Upper lobe of left lung (tissue), 6 donors: ENCODE measurements at regions not wholly inside any gene's neighbourhood (a gene's known extent, or its start where the extent isn't known, plus 50 kb on each side); places are given as distances from the start of the nearest gene placed in this dataset.
A peak's percentile ranks its signal among the peaks of the same experiment; 100 is the strongest.

Experiments
- ATAC-seq, 2 donors: fragments of 200-7000 bp; cut with Tn5 transposase; one replicate each; pipeline ENCODE4 v1.9.1; 2022; ENCODE audit warnings: mild to moderate bottlenecking in 2 of 2, moderate library complexity in 2 of 2; ENCODE audit not compliant: low FRiP score in 2 of 2
- DNase-seq, 2 donors: peaks; one replicate each; pipeline ENCODE4 v3.0.0-alpha.2; 2019 to 2020
- H3K27ac ChIP-seq, 4 donors: fragments of 200-600 bp; sonication (generic); one replicate each; pipeline ENCODE4 v1.5.1; 2016 to 2019
- H3K27me3 ChIP-seq, 4 donors: fragments of 200-600 bp; sonication (generic); one replicate each; pipeline ENCODE4 v1.5.1; 2017 to 2019
- H3K36me3 ChIP-seq, 4 donors: fragments of 200-600 bp; sonication (generic); one replicate each; pipeline ENCODE4 v1.5.1; 2016 to 2019
- H3K4me1 ChIP-seq, 4 donors: fragments of 200-600 bp; sonication (generic); one replicate each; pipeline ENCODE4 v1.5.1; 2018 to 2019
- H3K4me3 ChIP-seq, 4 donors: fragments of 200-600 bp; sonication (generic); one replicate each; pipeline ENCODE4 v1.5.1; 2017 to 2019; ENCODE audit warnings: mild to moderate bottlenecking in 2 of 4, moderate library complexity in 1 of 4
- H3K9me3 ChIP-seq, 4 donors: fragments of 200-600 bp; sonication (generic); one replicate each; pipeline ENCODE4 v1.5.1; 2018 to 2019
- EP300 ChIP-seq, 4 donors: sonication (generic); formaldehyde crosslinking; IDR thresholded peaks; one replicate each; pipeline ENCODE4 v1.5.1; 2017; ENCODE audit warnings: antibody characterized with exemption in 4 of 4, control low read depth in 2 of 4
- POLR2A ChIP-seq, 4 donors: fragments of 450-650 bp; IDR thresholded peaks; one replicate each; pipeline ENCODE4 v1.5.1; 2016 to 2017; ENCODE audit warnings: antibody characterized with exemption in 4 of 4, mild to moderate bottlenecking in 2 of 4
- POLR2AphosphoS5 ChIP-seq, 2 donors: sonication (generic); formaldehyde crosslinking; IDR thresholded peaks; one replicate each; pipeline ENCODE4 v1.5.1; 2017; ENCODE audit warnings: antibody characterized with exemption in 2 of 2
- WGBS, 2 donors: methylation state at CpG; one replicate each; pipeline ENCODE4 v1.1.5; 2017 to 2018; 5-methylcytosine and 5-hydroxymethylcytosine counted together
- TF ChIP-seq, protein P1 (sequence below), 6 experiments: fragments of 450-650 bp in 4 of 6; fragments of 200-600 bp in 2 of 6; sonication (generic) in 2 of 6; IDR thresholded peaks; one replicate each; pipeline ENCODE4 v1.5.1; 2016 to 2019; ENCODE audit warnings: antibody characterized with exemption in 6 of 6
- donor health status: DM: no; HTN: no; CAD: no; lungs with moderate emphysema.
- donor health status: DM: no; HTN: yes; CAD: no; lungs with severe emphysema.

- H3K36me3 ChIP-seq = no peaks in the 10 kb centered on the region
- H3K27me3 ChIP-seq = no peaks in the 10 kb centered on the region
- H3K9me3 ChIP-seq = no peaks in the 10 kb centered on the region
- no peak for TF ChIP-seq EP300 (IDR thresholded peaks at IDR 0.05)
- no peak for TF ChIP-seq POLR2A (IDR thresholded peaks at IDR 0.05)
- TF ChIP-seq, protein P1, sequence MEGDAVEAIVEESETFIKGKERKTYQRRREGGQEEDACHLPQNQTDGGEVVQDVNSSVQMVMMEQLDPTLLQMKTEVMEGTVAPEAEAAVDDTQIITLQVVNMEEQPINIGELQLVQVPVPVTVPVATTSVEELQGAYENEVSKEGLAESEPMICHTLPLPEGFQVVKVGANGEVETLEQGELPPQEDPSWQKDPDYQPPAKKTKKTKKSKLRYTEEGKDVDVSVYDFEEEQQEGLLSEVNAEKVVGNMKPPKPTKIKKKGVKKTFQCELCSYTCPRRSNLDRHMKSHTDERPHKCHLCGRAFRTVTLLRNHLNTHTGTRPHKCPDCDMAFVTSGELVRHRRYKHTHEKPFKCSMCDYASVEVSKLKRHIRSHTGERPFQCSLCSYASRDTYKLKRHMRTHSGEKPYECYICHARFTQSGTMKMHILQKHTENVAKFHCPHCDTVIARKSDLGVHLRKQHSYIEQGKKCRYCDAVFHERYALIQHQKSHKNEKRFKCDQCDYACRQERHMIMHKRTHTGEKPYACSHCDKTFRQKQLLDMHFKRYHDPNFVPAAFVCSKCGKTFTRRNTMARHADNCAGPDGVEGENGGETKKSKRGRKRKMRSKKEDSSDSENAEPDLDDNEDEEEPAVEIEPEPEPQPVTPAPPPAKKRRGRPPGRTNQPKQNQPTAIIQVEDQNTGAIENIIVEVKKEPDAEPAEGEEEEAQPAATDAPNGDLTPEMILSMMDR (IDR thresholded peaks at IDR 0.05) = peak in 1 of 6 experiments; percentile 12
- no peak for TF ChIP-seq POLR2AphosphoS5 (IDR thresholded peaks at IDR 0.05)
- no peak overlapping the region for H3K4me3 ChIP-seq
- peak in 1 of 2 donors; percentile 50 for DNase-seq
- 89 to 91% methylated on average over 4 of the region's 4 CpGs for WGBS, 2 donors
- H3K27ac ChIP-seq = no peak overlapping the region
- H3K4me1 ChIP-seq = no peaks in the 10 kb centered on the region
- ATAC-seq = peak in 1 of 2 donors; percentile 43
These were observed 263.4 kb upstream of the PRKCQ start for GRCh38 chr10:6843481-6843881.

GRCh38 chr10:6842722-6843121 is 262.6 kb upstream of the PRKCQ start:
- Histone ChIP-seq H3K4me3 (no peak overlapping the region), H3K36me3 (no peaks in the 10 kb centered on the region), H3K9me3 (no peaks in the 10 kb centered on the region), H3K27me3 (no peaks in the 10 kb centered on the region), H3K4me1 (no peaks in the 10 kb centered on the region), H3K27ac (no peak overlapping the region)
- no peak for ATAC-seq
- no peak for DNase-seq
- TF ChIP-seq POLR2A (IDR thresholded peaks at IDR 0.05) = no peak
- 75 to 76% methylated on average over 1 of the region's 1 CpG for WGBS, 2 donors

DNA sequence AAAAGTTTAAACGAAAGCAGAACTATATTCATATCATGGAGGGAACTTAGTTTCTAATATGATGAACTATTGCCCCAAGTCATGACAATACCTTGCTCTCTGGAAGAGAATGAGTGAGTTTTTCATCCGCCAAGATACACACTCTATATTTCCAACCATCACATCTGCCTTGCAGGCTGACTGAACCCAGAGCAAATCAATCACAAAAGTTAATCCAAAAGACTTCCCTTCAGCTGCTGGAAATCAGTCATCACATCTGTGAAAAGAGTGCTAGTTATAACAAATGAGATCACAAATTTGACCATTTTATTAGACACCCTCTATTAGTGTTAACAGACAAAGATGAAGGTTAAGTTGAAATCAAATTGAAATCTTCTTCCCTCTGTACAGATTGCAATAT is 261.7 kb upstream of the PRKCQ start:
- Histone ChIP-seq H3K9me3 (no peaks in the 10 kb centered on the region), H3K27ac (no peak overlapping the region), H3K27me3 (no peaks in the 10 kb centered on the region), H3K4me3 (no peak overlapping the region), H3K36me3 (no peaks in the 10 kb centered on the region), H3K4me1 (no peaks in the 10 kb centered on the region)
- no peak for ATAC-seq
- no peak for DNase-seq
- 56 to 82% methylated on average over 2 of the region's 2 CpGs for WGBS, 2 donors
- TF ChIP-seq, protein P1 (IDR thresholded peaks at IDR 0.05) = no peak
- TF ChIP-seq EP300 (IDR thresholded peaks at IDR 0.05) (no peak), POLR2A (IDR thresholded peaks at IDR 0.05) (no peak), POLR2AphosphoS5 (IDR thresholded peaks at IDR 0.05) (no peak)

GRCh38 chr10:6840766-6841165 is 260.7 kb upstream of the PRKCQ start:
- WGBS, 2 donors = 26 to 28% methylated on average over 2 of the region's 2 CpGs
- TF ChIP-seq POLR2AphosphoS5 (IDR thresholded peaks at IDR 0.05) (no peak), EP300 (IDR thresholded peaks at IDR 0.05) (no peak)
- H3K27ac ChIP-seq = no peak overlapping the region
- DNase-seq = no peak
- H3K4me3 ChIP-seq = no peak overlapping the region
- ATAC-seq = peak in 1 of 2 donors; percentile 49
- no peaks in the 10 kb centered on the region for H3K27me3 ChIP-seq
- H3K36me3 ChIP-seq = no peaks in the 10 kb centered on the region
- no peaks in the 10 kb centered on the region for H3K4me1 ChIP-seq
- no peaks in the 10 kb centered on the region for H3K9me3 ChIP-seq

- Histone ChIP-seq H3K36me3 (no peaks in the 10 kb centered on the region), H3K4me3 (no peak overlapping the region), H3K27ac (no peak overlapping the region), H3K27me3 (no peaks in the 10 kb centered on the region), H3K9me3 (no peaks in the 10 kb centered on the region), H3K4me1 (no peaks in the 10 kb centered on the region)
- ATAC-seq (peak in 1 of 2 donors; percentile 43), DNase-seq (no peak)
- TF ChIP-seq EP300 (IDR thresholded peaks at IDR 0.05) = no peak
- TF ChIP-seq POLR2AphosphoS5 (IDR thresholded peaks at IDR 0.05) = no peak
- TF ChIP-seq, protein P1 (IDR thresholded peaks at IDR 0.05) = no peak
- 82 to 86% methylated on average over 5 of the region's 5 CpGs for WGBS, 2 donors
These were observed 260.2 kb upstream of the PRKCQ start for GRCh38 chr10:6840201-6840691.

DNA sequence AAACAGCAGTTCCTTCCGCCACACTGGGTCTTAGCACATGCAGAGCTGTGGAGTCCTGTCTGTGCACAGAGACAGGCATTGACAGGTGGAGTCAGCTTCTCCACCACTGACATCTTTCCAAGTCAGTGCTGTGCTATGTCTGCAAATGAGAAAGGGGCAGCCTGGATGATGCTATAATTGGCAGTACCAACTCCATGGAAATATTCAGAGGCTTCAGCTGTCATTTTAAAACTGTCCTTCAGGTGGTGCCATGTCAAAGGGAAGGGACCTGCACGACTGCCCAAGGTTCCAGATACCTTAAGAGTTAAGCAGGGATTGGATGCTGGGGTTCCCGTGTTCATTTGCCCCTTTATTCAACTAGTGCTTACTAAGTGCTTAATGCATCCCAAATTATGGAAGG is 258.0 kb upstream of the PRKCQ start:
- peak in 1 of 2 donors; percentile 11 for ATAC-seq
- H3K27me3 ChIP-seq = no peaks in the 10 kb centered on the region
- no peaks in the 10 kb centered on the region for H3K36me3 ChIP-seq
- no peaks in the 10 kb centered on the region for H3K9me3 ChIP-seq
- WGBS, 2 donors = 74 to 83% methylated on average over 3 of the region's 3 CpGs
- no peaks in the 10 kb centered on the region for H3K4me1 ChIP-seq
- H3K27ac ChIP-seq = no peak overlapping the region
- H3K4me3 ChIP-seq = no peak overlapping the region
- TF ChIP-seq POLR2AphosphoS5 (IDR thresholded peaks at IDR 0.05) = no peak
- no peak for TF ChIP-seq EP300 (IDR thresholded peaks at IDR 0.05)
- TF ChIP-seq POLR2A (IDR thresholded peaks at IDR 0.05) = no peak
- TF ChIP-seq, protein P1 (IDR thresholded peaks at IDR 0.05) = no peak
- DNase-seq = no peak
